HepG2 (cell line): ENCODE measurements at regions not wholly inside any gene's neighbourhood (a gene's known extent, or its start where the extent isn't known, plus 50 kb on each side); places are given as distances from the start of the nearest gene placed in this dataset.

Source experiments
- AHR ChIP-seq: IDR thresholded peaks from 2 replicates; pipeline ENCODE4 v1.6.1; 2018; ENCODE audit warnings: missing genetic modification reagents, missing compliant biosample characterization
- ASH2L ChIP-seq: fragments of 300-600, 200-600 bp; sonication (generic); IDR thresholded peaks from 2 replicates; pipeline ENCODE4 v1.7.0; 2017; ENCODE audit warnings: low read depth, mild to moderate bottlenecking, moderate library complexity, mixed read lengths, low read length; ENCODE audit not compliant: insufficient read length
- CREB1 ChIP-seq, 2 experiments: fragments of 450-650 bp in 1 of 2; IDR thresholded peaks; 2 replicates each; pipeline ENCODE4 v1.6.1; 2016 to 2017; ENCODE audit warnings: control low read depth in 1 of 2, mild to moderate bottlenecking in 1 of 2, missing compliant biosample characterization in 1 of 2, missing genetic modification characterization in 1 of 2
- ELF4 ChIP-seq: sonication (generic); formaldehyde crosslinking; IDR thresholded peaks from 2 replicates; pipeline ENCODE4 v1.5.0; 2020; ENCODE audit warnings: missing genetic modification reagents, mild to moderate bottlenecking, moderate library complexity, borderline replicate concordance
- NPAS2 ChIP-seq: sonication (generic); formaldehyde crosslinking; IDR thresholded peaks from 2 replicates; pipeline ENCODE4 v1.8.0; 2022; ENCODE audit warnings: mild to moderate bottlenecking, missing genetic modification reagents, borderline replicate concordance
- POLR2AphosphoS5 ChIP-seq: IDR thresholded peaks from 2 replicates; pipeline ENCODE4 v1.6.1; 2012; ENCODE audit warnings: low read depth, low read length
- SRF ChIP-seq: IDR thresholded peaks from 2 replicates; pipeline ENCODE4 v1.6.1; 2011; ENCODE audit warnings: mild to moderate bottlenecking, low read depth, low read length, moderate library complexity
- ZFP36L1 ChIP-seq: sonication (generic); formaldehyde crosslinking; IDR thresholded peaks from 2 replicates; pipeline ENCODE4 v1.8.0; 2022; ENCODE audit warnings: mild to moderate bottlenecking, missing genetic modification reagents, moderate library complexity
- TF ChIP-seq, protein P1 (sequence below): sonication (generic); formaldehyde crosslinking; IDR thresholded peaks from 2 replicates; pipeline ENCODE4 v1.8.1; 2023; ENCODE audit warnings: missing genetic modification reagents, inconsistent platforms, borderline replicate concordance
- TF ChIP-seq, protein P2 (sequence below): sonication (generic); formaldehyde crosslinking; IDR thresholded peaks from 2 replicates; pipeline ENCODE4 v1.8.1; 2022; ENCODE audit warnings: low read depth, mild to moderate bottlenecking, missing genetic modification reagents
- TF ChIP-seq, protein P3 (sequence below): sonication (generic); formaldehyde crosslinking; IDR thresholded peaks from 2 replicates; pipeline ENCODE4 v1.4.0; 2020; ENCODE audit warnings: missing genetic modification reagents
- TF ChIP-seq, protein P4 (sequence below): sonication (generic); formaldehyde crosslinking; IDR thresholded peaks from 2 replicates; pipeline ENCODE4 v1.5.0; 2020; ENCODE audit warnings: mild to moderate bottlenecking, missing genetic modification reagents, moderate library complexity
- TF ChIP-seq, protein P5 (sequence below): sonication (generic); formaldehyde crosslinking; IDR thresholded peaks from 2 replicates; pipeline ENCODE4 v1.8.0; 2022; ENCODE audit warnings: missing genetic modification reagents, mild to moderate bottlenecking, borderline replicate concordance

DNA sequence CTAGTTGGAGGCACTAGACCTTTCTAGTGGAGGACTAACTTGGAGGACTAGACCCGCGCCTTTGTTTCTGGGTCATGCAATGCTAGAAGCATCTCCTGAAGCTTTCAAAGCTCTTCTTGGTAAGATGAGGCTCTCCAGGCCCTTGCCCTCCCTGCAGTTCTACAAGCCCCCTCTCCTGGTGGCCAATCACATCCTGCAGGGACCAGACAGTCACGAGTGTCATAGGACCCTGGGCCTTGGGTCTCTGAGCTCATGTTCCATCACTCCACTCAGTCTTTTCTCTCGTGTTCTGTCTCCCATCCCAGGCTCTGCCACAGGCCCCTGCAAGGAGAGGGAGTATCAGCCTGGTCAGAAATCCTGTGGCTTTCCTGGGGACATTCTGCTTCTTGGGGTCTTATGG is 119.6 kb downstream of the CYLD start:
- TF ChIP-seq AHR (CRISPR knock-in tag): no peak
- TF ChIP-seq ASH2L: no peak
- TF ChIP-seq, protein P1, sequence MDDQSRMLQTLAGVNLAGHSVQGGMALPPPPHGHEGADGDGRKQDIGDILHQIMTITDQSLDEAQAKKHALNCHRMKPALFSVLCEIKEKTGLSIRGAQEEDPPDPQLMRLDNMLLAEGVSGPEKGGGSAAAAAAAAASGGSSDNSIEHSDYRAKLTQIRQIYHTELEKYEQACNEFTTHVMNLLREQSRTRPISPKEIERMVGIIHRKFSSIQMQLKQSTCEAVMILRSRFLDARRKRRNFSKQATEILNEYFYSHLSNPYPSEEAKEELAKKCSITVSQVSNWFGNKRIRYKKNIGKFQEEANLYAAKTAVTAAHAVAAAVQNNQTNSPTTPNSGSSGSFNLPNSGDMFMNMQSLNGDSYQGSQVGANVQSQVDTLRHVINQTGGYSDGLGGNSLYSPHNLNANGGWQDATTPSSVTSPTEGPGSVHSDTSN (CRISPR knock-in tag): no peak
- TF ChIP-seq POLR2AphosphoS5: no peak
- TF ChIP-seq, protein P2, sequence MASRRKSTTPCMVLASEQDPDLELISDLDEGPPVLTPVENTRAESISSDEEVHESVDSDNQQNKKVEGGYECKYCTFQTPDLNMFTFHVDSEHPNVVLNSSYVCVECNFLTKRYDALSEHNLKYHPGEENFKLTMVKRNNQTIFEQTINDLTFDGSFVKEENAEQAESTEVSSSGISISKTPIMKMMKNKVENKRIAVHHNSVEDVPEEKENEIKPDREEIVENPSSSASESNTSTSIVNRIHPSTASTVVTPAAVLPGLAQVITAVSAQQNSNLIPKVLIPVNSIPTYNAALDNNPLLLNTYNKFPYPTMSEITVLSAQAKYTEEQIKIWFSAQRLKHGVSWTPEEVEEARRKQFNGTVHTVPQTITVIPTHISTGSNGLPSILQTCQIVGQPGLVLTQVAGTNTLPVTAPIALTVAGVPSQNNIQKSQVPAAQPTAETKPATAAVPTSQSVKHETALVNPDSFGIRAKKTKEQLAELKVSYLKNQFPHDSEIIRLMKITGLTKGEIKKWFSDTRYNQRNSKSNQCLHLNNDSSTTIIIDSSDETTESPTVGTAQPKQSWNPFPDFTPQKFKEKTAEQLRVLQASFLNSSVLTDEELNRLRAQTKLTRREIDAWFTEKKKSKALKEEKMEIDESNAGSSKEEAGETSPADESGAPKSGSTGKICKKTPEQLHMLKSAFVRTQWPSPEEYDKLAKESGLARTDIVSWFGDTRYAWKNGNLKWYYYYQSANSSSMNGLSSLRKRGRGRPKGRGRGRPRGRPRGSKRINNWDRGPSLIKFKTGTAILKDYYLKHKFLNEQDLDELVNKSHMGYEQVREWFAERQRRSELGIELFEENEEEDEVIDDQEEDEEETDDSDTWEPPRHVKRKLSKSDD: no peak
- TF ChIP-seq ZFP36L1 (CRISPR knock-in tag): no peak
- TF ChIP-seq NPAS2 (CRISPR knock-in tag): no peak
- TF ChIP-seq, protein P3, sequence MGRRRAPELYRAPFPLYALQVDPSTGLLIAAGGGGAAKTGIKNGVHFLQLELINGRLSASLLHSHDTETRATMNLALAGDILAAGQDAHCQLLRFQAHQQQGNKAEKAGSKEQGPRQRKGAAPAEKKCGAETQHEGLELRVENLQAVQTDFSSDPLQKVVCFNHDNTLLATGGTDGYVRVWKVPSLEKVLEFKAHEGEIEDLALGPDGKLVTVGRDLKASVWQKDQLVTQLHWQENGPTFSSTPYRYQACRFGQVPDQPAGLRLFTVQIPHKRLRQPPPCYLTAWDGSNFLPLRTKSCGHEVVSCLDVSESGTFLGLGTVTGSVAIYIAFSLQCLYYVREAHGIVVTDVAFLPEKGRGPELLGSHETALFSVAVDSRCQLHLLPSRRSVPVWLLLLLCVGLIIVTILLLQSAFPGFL: no peak
- TF ChIP-seq, protein P4, sequence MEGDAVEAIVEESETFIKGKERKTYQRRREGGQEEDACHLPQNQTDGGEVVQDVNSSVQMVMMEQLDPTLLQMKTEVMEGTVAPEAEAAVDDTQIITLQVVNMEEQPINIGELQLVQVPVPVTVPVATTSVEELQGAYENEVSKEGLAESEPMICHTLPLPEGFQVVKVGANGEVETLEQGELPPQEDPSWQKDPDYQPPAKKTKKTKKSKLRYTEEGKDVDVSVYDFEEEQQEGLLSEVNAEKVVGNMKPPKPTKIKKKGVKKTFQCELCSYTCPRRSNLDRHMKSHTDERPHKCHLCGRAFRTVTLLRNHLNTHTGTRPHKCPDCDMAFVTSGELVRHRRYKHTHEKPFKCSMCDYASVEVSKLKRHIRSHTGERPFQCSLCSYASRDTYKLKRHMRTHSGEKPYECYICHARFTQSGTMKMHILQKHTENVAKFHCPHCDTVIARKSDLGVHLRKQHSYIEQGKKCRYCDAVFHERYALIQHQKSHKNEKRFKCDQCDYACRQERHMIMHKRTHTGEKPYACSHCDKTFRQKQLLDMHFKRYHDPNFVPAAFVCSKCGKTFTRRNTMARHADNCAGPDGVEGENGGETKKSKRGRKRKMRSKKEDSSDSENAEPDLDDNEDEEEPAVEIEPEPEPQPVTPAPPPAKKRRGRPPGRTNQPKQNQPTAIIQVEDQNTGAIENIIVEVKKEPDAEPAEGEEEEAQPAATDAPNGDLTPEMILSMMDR (CRISPR knock-in tag): no peak
- TF ChIP-seq CREB1 (IDR thresholded peaks at IDR 0.05): no peak
- no peak for TF ChIP-seq CREB1 (CRISPR knock-in tag; IDR thresholded peaks at IDR 0.05)
- TF ChIP-seq, protein P5, sequence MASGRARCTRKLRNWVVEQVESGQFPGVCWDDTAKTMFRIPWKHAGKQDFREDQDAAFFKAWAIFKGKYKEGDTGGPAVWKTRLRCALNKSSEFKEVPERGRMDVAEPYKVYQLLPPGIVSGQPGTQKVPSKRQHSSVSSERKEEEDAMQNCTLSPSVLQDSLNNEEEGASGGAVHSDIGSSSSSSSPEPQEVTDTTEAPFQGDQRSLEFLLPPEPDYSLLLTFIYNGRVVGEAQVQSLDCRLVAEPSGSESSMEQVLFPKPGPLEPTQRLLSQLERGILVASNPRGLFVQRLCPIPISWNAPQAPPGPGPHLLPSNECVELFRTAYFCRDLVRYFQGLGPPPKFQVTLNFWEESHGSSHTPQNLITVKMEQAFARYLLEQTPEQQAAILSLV (CRISPR knock-in tag): no peak
- no peak for TF ChIP-seq ELF4 (CRISPR knock-in tag)
- no peak for TF ChIP-seq SRF
